ENCODE measurements at regions not wholly inside any gene's neighbourhood (a gene's known extent, or its start where the extent isn't known, plus 50 kb on each side); places are given as distances from the start of the nearest gene placed in this dataset.

GRCh38 chr1:209072481-209072880 is 511.0 kb upstream of the CAMK1G start:
- TF ChIP-seq POLR2AphosphoS5 (IDR thresholded peaks at IDR 0.05; ENCODE audit: low read depth, low read length), result no peak
- TF ChIP-seq REST (IDR thresholded peaks at IDR 0.05; ENCODE audit: insufficient read depth in 1 of 2, low read depth in 2 of 2, low read length in 2 of 2), result no peak
- no peak for TF ChIP-seq TAF1 (IDR thresholded peaks at IDR 0.05; ENCODE audit: borderline replicate concordance, insufficient read depth, low read length)
- no peak for TF ChIP-seq SIN3A (IDR thresholded peaks at IDR 0.05; ENCODE audit: borderline replicate concordance, insufficient read depth, low read length)

All from PFSK-1 (cell line).